ENCODE measurements at regions not wholly inside any gene's neighbourhood (a gene's known extent, or its start where the extent isn't known, plus 50 kb on each side); places are given as distances from the start of the nearest gene placed in this dataset.

DNA sequence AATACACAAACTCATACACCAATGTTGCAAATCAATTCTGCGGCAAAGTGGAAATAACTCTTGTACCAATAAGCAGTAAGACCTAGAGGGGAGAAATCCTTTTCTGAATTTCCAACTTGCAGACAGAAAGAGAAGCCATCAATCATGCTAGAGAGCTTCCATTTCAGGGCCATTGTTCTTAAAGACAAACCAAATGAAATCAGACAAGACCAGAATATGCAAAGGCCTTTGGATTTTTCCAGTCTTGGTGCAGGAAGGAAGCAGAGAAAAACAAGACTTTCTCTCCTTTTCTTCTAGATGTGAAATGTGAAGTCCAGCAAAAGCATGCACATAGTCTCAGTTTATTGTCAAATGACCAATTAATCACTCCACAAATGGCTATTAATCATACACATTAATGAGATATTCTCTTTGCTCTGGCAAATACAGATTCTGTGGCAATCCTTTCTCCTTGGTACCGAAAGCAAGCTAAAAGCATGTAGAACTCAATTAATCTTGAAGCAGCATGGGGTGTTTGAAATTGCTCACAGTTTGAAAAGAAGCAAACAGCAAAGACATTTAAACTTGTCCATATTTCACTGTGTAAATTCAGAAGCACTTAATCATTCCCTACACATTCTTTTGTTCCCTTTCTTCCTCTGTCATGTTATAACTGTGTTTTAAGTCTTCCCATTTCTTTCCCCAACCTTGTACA, 466.1 kb downstream of the GPAT3 start:
- H3K9me3 ChIP-seq (ENCODE audit: low read depth, low read length): no peaks in the 10 kb centered on the region
- no peak for TF ChIP-seq POLR2AphosphoS5 (IDR thresholded peaks at IDR 0.05; ENCODE audit: borderline replicate concordance, low read depth, low read length)
- TF ChIP-seq EZH2 (IDR thresholded peaks at IDR 0.05): no peak
- no peak for TF ChIP-seq FOXP2 (optimal IDR thresholded peaks at IDR 0.05; ENCODE audit: control extremely low read depth, extremely low read length, insufficient read depth)
- no peak for DNase-seq (ENCODE audit: low read depth, low spot score)
- no peak overlapping the region for H3K4me3 ChIP-seq
- H3K36me3 ChIP-seq (ENCODE audit: insufficient read depth, low read length): no peaks in the 10 kb centered on the region
- H3K9ac ChIP-seq (ENCODE audit: insufficient read length): no peak overlapping the region
- H3K27ac ChIP-seq: no peak overlapping the region

DNA sequence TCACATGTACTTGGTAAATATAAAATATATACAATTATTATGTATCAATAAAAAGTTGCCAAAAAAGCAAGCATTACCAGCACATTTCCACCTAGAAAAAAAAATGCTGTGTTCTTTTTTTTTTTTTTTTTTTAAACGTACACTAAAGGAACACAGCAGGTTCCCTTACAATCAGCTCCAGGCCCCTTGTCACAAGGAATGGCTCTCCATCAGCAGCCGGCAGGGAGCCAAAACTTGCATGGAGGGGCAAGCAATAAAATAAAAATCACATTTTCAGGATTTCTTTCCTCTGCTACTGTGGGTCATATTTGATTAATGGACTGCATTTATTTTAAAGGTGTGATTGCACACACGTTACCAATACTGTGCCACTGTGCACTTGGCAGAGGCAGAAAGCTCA, 460.3 kb downstream of the GPAT3 start:
- no peak for DNase-seq (ENCODE audit: low read depth, low spot score)
- H3K36me3 ChIP-seq (ENCODE audit: insufficient read depth, low read length): no peaks in the 10 kb centered on the region
- TF ChIP-seq EZH2 (IDR thresholded peaks at IDR 0.05) (no peak), POLR2AphosphoS5 (IDR thresholded peaks at IDR 0.05; ENCODE audit: borderline replicate concordance, low read depth, low read length) (no peak), FOXP2 (optimal IDR thresholded peaks at IDR 0.05; ENCODE audit: control extremely low read depth, extremely low read length, insufficient read depth) (no peak)
- no peak overlapping the region for H3K27ac ChIP-seq
- no peak overlapping the region for H3K9ac ChIP-seq (ENCODE audit: insufficient read length)
- H3K9me3 ChIP-seq (ENCODE audit: low read depth, low read length): no peaks in the 10 kb centered on the region
- 0 out of 2 replicates have a peak overlapping the region, but pooled peaks have one; percentile 7 for H3K4me3 ChIP-seq

DNA sequence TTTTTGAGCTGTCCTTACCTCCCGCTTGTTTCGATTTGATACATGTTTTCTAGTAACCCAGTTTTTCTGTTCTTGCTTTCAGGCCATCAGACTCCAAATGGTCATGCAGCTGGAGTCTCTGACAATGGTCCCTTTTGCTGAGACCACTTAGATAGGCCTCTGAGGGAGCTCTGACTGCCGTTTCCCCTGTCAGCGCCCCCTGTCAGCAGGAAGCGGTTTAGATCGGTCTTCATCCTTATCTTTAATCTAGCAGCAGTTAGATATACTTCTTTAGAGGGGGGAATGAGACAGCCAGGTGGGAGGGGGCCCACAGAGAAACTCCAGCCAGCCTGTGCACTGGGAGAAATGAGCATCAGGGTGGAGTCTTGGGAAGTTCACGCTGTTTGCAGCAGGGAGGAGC, 457.9 kb downstream of the GPAT3 start:
- H3K4me3 ChIP-seq: no peak overlapping the region
- TF ChIP-seq FOXP2 (optimal IDR thresholded peaks at IDR 0.05; ENCODE audit: control extremely low read depth, extremely low read length, insufficient read depth) (no peak), POLR2AphosphoS5 (IDR thresholded peaks at IDR 0.05; ENCODE audit: borderline replicate concordance, low read depth, low read length) (no peak), EZH2 (IDR thresholded peaks at IDR 0.05) (no peak)
- no peak overlapping the region for H3K27ac ChIP-seq
- no peaks in the 10 kb centered on the region for H3K36me3 ChIP-seq (ENCODE audit: insufficient read depth, low read length)
- DNase-seq (ENCODE audit: low read depth, low spot score): no peak
- no peak overlapping the region for H3K9ac ChIP-seq (ENCODE audit: insufficient read length)
- H3K9me3 ChIP-seq (ENCODE audit: low read depth, low read length): peaks cover 6% of the 10 kb centered on the region; the same call in 1 of the 2 replicates

DNA sequence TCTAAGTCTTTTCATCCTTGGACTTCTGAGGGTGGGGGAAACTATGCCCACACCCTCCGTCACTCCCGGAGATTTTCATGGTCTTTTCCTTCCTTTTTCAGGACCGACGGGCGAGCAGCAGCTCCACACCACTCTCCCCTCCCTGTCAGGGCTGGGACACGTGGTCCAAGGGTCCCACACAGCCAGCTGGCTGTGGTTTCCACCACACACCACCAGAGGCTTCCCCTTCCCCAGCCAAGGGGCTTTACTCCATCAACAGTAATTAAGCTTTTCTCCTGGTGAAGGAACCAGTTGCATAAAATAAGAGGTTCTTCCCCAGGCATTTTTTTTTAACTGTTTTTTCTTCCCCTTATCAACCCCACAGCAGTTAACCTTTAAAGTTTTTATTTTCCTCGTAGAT, 453.9 kb downstream of the GPAT3 start:
- H3K9me3 ChIP-seq (ENCODE audit: low read depth, low read length): peaks cover 6% of the 10 kb centered on the region; the same call in 1 of the 2 replicates
- H3K36me3 ChIP-seq (ENCODE audit: insufficient read depth, low read length): no peaks in the 10 kb centered on the region
- H3K9ac ChIP-seq (ENCODE audit: insufficient read length): no peak overlapping the region
- DNase-seq (ENCODE audit: low read depth, low spot score): no peak
- H3K4me3 ChIP-seq: no peak overlapping the region
- TF ChIP-seq EZH2 (IDR thresholded peaks at IDR 0.05) (no peak), FOXP2 (optimal IDR thresholded peaks at IDR 0.05; ENCODE audit: control extremely low read depth, extremely low read length, insufficient read depth) (no peak), POLR2AphosphoS5 (IDR thresholded peaks at IDR 0.05; ENCODE audit: borderline replicate concordance, low read depth, low read length) (no peak)
- H3K27ac ChIP-seq: no peak overlapping the region

DNA sequence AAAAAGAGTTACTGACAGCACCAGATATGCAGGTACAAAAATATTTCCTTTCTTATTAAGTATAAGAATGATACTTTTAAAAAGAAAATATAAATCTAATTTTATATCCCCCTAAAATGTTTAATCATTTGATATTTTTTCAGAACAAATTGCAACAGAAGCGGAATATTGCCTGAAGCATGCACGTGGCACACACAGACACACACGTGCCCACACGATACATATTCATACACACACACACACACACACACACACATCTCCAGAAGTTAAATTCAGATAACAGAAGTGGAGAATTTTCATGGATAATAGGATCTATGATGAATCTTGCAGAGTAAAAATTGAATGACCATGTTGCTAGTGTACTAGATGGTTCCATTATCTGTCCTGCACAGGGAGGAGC, 445.2 kb downstream of the GPAT3 start:
- no peak overlapping the region for H3K9ac ChIP-seq (ENCODE audit: insufficient read length)
- H3K4me3 ChIP-seq: no peak overlapping the region
- TF ChIP-seq FOXP2 (optimal IDR thresholded peaks at IDR 0.05; ENCODE audit: control extremely low read depth, extremely low read length, insufficient read depth): no peak
- TF ChIP-seq EZH2 (IDR thresholded peaks at IDR 0.05): no peak
- no peak for TF ChIP-seq POLR2AphosphoS5 (IDR thresholded peaks at IDR 0.05; ENCODE audit: borderline replicate concordance, low read depth, low read length)
- no peak overlapping the region for H3K27ac ChIP-seq
- no peak for DNase-seq (ENCODE audit: low read depth, low spot score)
- no peaks in the 10 kb centered on the region for H3K36me3 ChIP-seq (ENCODE audit: insufficient read depth, low read length)
- H3K9me3 ChIP-seq (ENCODE audit: low read depth, low read length): no peaks in the 10 kb centered on the region

DNA sequence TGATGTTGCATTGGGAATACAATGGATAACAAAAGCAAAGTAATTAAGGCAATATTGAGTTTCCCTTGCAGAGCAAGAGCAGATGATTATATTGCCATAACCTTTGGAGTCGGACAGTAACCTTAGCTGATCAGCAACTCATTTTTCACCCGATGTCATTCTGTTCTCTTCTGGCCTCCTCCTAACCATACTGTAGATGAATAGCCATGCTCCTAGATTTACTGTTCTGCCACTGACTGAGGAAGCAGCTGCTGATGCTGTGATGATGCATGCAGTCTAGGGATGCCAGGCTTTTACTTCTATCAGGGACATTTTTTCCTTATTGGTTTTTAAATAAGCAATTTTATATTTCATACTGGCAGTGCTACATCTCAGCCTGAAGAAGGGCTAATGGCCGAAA, 443.9 kb downstream of the GPAT3 start:
- Histone ChIP-seq H3K4me3 (no peak overlapping the region), H3K36me3 (ENCODE audit: insufficient read depth, low read length) (no peaks in the 10 kb centered on the region), H3K27ac (no peak overlapping the region), H3K9me3 (ENCODE audit: low read depth, low read length) (no peaks in the 10 kb centered on the region), H3K9ac (ENCODE audit: insufficient read length) (no peak overlapping the region)
- TF ChIP-seq FOXP2 (optimal IDR thresholded peaks at IDR 0.05; ENCODE audit: control extremely low read depth, extremely low read length, insufficient read depth) (no peak), EZH2 (IDR thresholded peaks at IDR 0.05) (no peak), POLR2AphosphoS5 (IDR thresholded peaks at IDR 0.05; ENCODE audit: borderline replicate concordance, low read depth, low read length) (no peak)
- DNase-seq (ENCODE audit: low read depth, low spot score): no peak

DNA sequence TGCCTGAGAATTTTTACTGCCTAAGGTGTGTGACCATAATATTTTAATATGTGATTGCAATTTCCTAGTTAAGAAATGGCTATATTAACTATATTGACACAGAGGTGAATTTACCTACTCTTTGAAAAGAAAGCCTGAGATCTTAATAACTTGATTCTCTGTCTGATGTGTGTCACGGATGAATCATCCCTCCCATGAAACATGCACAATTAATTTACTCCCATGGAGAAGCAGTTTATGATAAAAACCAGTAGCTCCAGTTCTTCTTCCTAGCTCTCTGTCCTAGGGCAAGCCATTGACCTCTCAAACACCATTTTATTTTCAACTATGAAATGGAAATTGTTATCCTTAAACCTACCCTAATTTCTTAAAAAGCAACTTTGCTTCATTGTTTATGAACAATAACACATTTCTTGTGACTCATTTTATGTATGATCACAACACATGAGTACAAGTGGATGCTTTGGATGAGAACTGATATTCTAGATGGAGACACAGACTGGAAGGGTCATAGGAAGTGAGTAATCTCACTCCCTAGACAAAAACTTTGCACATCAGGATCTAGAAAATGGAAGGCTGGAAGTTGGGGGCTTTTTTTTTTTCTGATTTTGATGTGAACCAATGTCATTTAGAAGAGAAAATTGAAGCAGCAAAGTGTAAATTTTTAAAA, 438.3 kb downstream of the GPAT3 start:
- no peak for TF ChIP-seq EZH2 (IDR thresholded peaks at IDR 0.05)
- no peak for TF ChIP-seq POLR2AphosphoS5 (IDR thresholded peaks at IDR 0.05; ENCODE audit: borderline replicate concordance, low read depth, low read length)
- TF ChIP-seq FOXP2 (optimal IDR thresholded peaks at IDR 0.05; ENCODE audit: control extremely low read depth, extremely low read length, insufficient read depth): no peak
- no peak for DNase-seq (ENCODE audit: low read depth, low spot score)
- Histone ChIP-seq H3K36me3 (ENCODE audit: insufficient read depth, low read length) (no peaks in the 10 kb centered on the region), H3K9me3 (ENCODE audit: low read depth, low read length) (no peaks in the 10 kb centered on the region), H3K27ac (peak overlapping the region; percentile 35; the same call in 1 of the 2 replicates), H3K4me3 (no peak overlapping the region), H3K9ac (ENCODE audit: insufficient read length) (no peak overlapping the region)

DNA sequence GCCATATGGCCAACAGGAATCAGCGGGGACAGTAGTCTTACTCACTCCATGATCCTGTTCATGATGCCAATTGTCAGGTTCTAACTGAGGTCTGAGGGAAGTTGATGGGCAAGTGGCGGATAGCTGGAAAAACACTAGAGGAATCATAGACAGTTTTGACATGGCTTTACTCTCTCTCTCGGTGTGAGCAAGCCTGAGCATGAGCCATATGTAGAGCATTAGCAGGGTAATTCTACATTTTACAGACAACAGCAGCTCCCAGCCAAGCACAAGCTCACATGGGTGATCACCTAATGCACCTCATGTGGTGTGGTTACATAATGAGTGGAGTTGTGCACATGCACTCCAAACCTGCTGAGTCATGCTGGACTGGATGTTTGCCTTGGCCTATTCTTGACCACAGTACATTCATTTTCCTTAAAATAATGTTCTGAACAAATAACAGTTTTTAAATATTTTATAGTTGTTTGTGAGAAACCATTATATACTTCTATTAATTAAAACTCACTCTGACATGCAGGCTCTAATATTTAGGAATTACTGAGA, 429.2 kb downstream of the GPAT3 start:
- TF ChIP-seq FOXP2 (optimal IDR thresholded peaks at IDR 0.05; ENCODE audit: control extremely low read depth, extremely low read length, insufficient read depth): no peak
- TF ChIP-seq POLR2AphosphoS5 (IDR thresholded peaks at IDR 0.05; ENCODE audit: borderline replicate concordance, low read depth, low read length): no peak
- TF ChIP-seq EZH2 (IDR thresholded peaks at IDR 0.05): no peak
- Histone ChIP-seq H3K9ac (ENCODE audit: insufficient read length) (no peak overlapping the region), H3K36me3 (ENCODE audit: insufficient read depth, low read length) (no peaks in the 10 kb centered on the region), H3K9me3 (ENCODE audit: low read depth, low read length) (no peaks in the 10 kb centered on the region), H3K4me3 (no peak overlapping the region), H3K27ac (no peak overlapping the region)
- DNase-seq (ENCODE audit: low read depth, low spot score): no peak
